ENCODE measurements at regions not wholly inside any gene's neighbourhood (a gene's known extent, or its start where the extent isn't known, plus 50 kb on each side); places are given as distances from the start of the nearest gene placed in this dataset.

- no peak for TF ChIP-seq EZH2 (IDR thresholded peaks at IDR 0.05)
- TF ChIP-seq ZNF274 (IDR thresholded peaks at IDR 0.05; ENCODE audit: low read depth, low read length): no peak
- TF ChIP-seq JUND (IDR thresholded peaks at IDR 0.05): no peak
- TF ChIP-seq ZBTB33 (IDR thresholded peaks at IDR 0.05; ENCODE audit: extremely low read depth, insufficient replicate concordance, low read length): no peak
Measured at GRCh38 chr13:32840113-32840512, 176.1 kb upstream of the KL start (continued).

GRCh38 chr13:32840989-32841713, 175.1 kb upstream of the KL start:
- intact Hi-C loops (cut with micrococcal nuclease): no loop called here
- Histone ChIP-seq H4K20me1 (ENCODE audit: insufficient read depth) (no peaks in the 10 kb centered on the region), H3K9ac (ENCODE audit: low read length) (no peak overlapping the region), H3K27me3 (ENCODE audit: insufficient read depth, low read length) (no peaks in the 10 kb centered on the region), H3K79me2 (ENCODE audit: insufficient read depth, low read length) (no peaks in the 10 kb centered on the region), H3K9me3 (ENCODE audit: control insufficient read depth in 1 of 2, insufficient read depth in 1 of 2, low read depth in 1 of 2, low read length in 2 of 2) (no peaks in the 10 kb centered on the region), H3K4me2 (ENCODE audit: low read length) (no peak overlapping the region), H2AFZ (ENCODE audit: low read depth, low read length, poor library complexity, severe bottlenecking) (no peak overlapping the region), H3K4me1 (ENCODE audit: control insufficient read depth in 1 of 2, insufficient read depth in 2 of 2, low read length in 2 of 2) (no peaks in the 10 kb centered on the region), H3K36me3 (ENCODE audit: control insufficient read depth in 1 of 2, insufficient read depth in 2 of 2, low read length in 2 of 2) (no peaks in the 10 kb centered on the region), H3K4me3 (replicated peaks in 1 of 2; ENCODE audit: low read depth in 1 of 2, low read length in 2 of 2) (no peak overlapping the region), H3K9me2 (ENCODE audit: insufficient read depth) (no peaks in the 10 kb centered on the region), H3K27ac (ENCODE audit: low read depth, low read length) (no peak overlapping the region)
- no TSS peak for BruUV-seq (replicated peaks)
- TF ChIP-seq SP1 (IDR thresholded peaks at IDR 0.05; ENCODE audit: low read depth) (no peak), ELF1 (IDR thresholded peaks at IDR 0.05; ENCODE audit: borderline replicate concordance, low read depth) (no peak), FOSL1 (IDR thresholded peaks at IDR 0.05; ENCODE audit: low read depth) (no peak), POLR2A (IDR thresholded peaks at IDR 0.05; ENCODE audit: borderline replicate concordance, extremely low read depth, insufficient read depth, insufficient read length) (no peak), CBX3 (IDR thresholded peaks at IDR 0.05; ENCODE audit: low read depth) (no peak)
- RAD21 ChIA-PET (ENCODE audit: low non-redundant PET in 1 of 2, low total read pairs in 2 of 2, uncharacterized antibody in 2 of 2, unreplicated experiment in 2 of 2): no interaction called here
- no peak for DNase-seq (ENCODE audit: low read depth, low spot score)
- POLR2A ChIA-PET: no interaction called here
- ATAC-seq: no peak
- CTCF ChIA-PET: no interaction called here

All from HCT116 (cell line).